Activated CD4-positive, alpha-beta T cell treated with anti-CD3 and anti-CD28 coated beads for 48 hours (primary cell): ENCODE measurements at regions not wholly inside any gene's neighbourhood (a gene's known extent, or its start where the extent isn't known, plus 50 kb on each side); places are given as distances from the start of the nearest gene placed in this dataset.
"Not testable (repeated sequence)": the region's sequence is repeated elsewhere in the genome, so short reads cannot be mapped to it uniquely, and the experiment has no call there.

Source experiments
- DNase-seq: peaks from one replicate; pipeline ENCODE4 v3.0.0-alpha.2; 2020

GRCh38 chr6:141874930-141875602, 257.7 kb upstream of the GJE1 start:
- DNase-seq: no peak

- not testable (repeated sequence) for DNase-seq
Observed at GRCh38 chr6:141869509-141869908, 263.2 kb upstream of the GJE1 start.

DNA sequence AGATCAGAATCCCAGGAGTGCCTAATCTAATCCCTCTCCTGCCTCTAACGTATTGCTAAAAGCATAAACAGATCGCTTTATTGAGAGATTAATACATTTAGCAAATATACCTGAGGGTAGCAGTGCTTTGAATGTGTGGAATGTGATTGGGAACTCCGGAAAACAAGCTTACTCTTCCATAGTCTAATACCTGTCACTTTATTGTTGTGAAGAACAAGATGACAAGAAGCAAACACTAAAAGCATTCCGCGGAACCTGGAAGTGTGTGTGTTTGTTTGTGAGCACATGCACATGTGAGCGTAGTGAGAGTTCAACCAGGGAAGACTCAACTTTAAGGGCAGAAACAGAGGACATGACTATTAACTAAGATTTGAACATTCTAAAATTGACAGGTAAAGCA, 265.0 kb upstream of the GJE1 start:
- DNase-seq: no peak

GRCh38 chr6:141866731-141867497, 265.8 kb upstream of the GJE1 start:
- no peak for DNase-seq

DNA sequence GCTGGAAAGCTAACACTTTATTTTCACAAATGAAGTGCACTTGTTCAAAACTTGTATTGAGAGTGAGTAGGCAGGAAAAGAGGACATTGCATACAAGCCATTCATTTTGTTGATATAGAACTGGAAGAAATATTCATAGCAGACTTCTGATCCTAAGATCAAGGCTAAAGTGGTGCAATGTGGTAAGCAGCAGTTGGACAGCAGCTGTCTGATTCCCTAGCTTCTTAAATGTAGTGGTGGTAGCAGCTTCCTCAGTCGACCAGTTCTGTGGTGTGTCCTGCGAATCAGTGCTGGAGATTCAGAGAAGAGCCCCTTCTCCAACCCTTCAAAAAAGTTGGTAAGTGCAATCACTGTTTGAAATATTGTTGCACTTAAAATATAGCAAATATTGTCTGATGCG, 281.7 kb upstream of the GJE1 start:
- DNase-seq: no peak

DNA sequence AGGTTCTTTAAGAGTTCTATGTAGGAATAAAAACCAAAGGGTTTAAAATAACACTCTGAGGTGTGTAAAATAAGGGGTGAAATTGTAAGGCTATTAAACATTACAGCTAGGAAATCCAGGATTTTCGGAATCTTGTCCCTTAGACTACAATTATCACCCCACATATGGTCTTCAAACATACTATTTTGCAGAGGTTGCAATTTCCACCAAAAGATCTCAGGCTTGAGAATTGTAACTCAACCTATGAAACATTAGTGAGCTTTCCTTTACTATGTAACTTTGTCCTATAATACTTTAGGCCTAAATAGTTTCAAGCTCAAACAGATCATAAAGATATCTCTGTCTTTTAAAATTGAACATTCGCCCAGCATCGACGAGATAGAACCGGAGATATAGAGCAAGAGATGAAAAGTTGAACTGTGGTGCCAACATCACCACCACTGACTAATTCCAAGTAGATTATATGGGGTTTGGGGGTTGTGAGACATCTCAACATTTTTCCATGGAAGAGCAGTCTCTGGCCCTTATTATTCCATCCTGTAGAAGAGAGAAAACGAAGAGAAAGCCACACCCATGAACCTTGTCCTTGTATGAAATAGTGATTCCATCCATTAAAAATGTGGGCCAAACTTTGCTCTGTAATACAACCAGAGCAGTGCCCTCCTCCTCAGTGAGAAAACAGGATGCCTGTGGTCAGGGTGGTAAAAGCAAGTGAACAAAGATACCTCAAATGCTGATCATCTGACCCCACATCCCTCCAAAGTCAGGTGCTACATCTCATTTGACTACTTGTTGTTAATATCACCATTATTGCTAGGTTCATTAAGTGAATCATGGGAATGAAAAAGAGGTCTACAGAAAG, 284.5 kb upstream of the GJE1 start:
- no peak for DNase-seq

GRCh38 chr6:141846639-141847038, 286.1 kb upstream of the GJE1 start:
- no peak for DNase-seq

DNA sequence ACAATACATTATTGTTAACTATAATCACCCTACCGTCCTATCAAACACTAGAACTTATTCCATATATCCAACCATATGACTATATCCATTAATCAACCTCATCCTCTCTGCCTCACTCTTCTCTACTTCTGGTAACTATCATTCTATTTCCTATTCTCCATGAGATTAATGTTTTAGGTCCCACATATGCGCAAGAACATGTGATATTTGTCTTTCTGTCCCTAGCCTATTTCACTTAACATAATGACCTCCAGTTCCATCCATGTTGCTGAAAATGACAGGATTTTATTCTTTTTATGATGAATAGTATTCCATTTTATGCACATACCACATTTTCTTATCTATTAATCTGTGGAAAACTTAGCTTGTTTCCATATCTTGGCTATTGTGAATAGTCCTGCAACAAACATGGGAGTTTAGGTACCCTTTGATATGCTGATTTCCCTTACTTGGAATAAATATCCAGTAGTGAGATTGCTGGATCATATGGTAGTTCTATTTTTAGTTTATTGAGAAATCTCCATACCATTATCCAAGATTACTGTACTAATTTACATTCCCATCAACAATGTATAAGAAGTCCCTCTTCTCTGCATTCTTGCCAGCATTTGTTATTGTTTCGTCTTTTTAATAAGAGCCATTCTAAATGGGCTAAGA, 289.4 kb upstream of the GJE1 start:
- DNase-seq: no peak

GRCh38 chr6:141833001-141833655, 299.6 kb upstream of the GJE1 start:
- no peak for DNase-seq

DNA sequence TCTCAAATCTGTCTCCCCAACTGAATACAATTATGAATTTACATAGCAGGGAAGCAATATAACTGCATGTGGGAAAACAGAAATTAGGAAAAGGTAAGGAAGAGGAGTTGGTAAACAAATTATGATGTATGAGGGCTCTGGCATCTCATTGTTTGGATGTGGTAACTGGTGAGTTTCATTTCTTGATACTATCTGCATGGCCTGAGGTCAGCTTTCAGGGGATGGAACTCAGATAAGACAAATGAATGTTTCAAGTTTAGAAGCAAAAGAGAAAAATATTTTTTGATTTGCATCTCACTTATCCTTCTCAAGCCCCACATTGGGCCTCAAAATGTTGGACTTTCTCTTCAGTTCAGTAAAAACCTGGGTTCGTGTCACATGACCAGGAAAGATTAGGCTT, 302.2 kb upstream of the GJE1 start:
- no peak for DNase-seq

DNA sequence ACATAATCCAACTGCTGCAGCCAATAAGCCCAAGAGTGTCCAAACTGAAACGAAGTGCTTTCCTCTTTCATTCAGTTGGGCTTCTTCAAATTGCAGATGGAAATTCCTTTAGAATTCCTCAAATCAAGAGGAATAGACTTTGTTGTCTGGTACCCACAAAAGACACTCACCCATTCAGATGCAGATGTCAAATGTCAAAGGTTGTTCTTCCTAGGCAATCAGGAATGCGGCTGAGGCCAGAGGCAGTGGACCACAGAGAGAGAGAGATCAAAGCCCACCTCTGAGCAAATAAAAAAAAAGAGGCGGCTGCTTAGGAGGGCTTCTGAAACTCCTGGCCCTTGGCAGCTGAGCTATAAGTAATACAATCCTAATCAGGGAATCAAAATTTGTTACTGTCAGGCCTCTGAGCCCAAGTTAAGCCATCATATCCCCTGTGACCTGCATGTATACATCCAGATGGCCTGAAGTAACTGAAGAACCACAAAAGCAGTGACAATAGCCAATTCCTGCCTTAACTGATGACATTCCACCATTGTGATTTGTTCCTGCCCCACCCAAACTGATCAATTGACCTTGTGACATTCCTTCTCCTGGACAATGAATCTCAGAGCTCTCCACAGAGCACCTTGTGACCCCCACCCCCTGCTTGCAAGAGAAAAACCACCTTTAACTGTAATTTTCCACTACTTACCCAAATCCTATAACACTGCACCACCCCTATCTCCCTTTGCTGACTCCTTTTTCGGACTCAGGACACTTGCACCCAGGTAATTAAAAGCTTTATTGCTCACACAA, 303.0 kb upstream of the GJE1 start:
- no peak for DNase-seq

DNA sequence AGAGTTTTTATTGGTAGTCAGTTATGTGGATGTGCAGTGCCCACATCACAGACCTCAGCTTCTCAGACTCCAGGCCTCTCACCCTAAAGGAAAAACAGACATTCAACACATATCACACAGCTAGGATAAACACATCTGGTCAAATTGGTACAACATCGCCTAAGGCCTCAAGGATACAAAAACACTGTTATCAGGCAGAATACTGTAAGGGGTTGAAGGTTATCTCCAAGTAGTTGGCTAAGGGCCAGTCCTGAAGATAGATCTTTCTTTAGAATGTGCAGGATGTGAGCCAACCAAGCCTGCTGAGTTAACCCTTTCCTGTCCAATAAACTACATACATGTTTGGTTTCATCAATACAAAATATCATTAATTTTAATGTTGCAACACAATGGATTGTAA, 308.4 kb upstream of the GJE1 start:
- no peak for DNase-seq

DNA sequence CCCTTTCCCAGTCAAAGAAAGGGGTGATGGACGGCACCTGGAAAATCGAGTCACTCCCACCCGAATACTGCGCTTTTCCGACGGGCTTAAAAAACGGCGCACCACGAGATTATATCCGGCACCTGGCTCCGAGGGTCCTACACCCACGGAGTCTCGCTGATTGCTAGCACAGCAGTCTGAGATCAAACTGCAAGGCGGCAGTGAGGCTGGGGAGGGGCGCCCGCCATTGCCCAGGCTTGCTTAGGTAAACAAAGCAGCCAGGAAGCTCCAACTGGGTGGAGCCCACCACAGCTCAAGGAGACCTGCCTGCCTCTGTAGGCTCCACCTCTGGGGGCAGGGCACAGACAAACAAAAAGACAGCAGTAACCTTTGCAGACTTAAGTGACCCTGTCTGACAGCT, 317.7 kb upstream of the GJE1 start:
- DNase-seq: not testable (repeated sequence)

GRCh38 chr6:141809901-141810300, 322.8 kb upstream of the GJE1 start:
- no peak for DNase-seq

DNA sequence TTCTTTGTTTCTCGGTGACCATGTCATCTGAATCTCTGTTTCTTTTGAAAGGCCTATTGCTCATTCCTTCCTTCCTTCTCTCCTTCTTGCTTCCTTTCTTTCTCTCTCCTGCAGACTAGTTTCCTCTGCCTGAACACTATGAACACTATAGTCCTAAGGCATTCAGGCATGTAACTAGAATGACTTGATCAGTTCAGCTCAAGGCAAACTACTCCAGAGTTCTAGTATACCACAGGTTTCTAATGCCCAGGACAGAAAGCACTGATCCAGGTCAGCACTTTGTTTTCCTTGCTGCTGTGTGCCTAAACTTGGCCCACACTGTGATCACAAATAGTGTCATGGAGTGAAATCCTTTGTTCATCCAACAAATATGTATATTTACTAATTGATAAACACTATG, 324.1 kb upstream of the GJE1 start:
- no peak for DNase-seq

DNA sequence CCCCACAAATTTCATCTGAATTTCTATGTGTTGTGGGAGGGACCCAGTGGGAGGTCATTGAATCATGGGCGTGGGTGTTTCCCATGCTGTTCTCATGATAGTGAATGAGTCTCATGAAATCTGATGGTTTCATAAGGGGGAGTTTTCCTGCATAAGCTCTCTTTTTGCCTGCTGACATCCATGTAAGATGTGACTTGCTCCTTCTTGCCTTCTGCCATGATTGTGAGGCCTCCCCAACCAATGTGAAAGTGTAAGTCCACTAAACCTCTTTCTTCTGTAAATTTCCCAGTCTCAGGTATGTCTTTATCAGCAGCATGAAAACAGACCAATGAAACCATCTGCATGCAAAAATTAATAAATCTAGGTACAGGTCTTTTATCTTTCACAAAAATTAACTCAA, 331.8 kb upstream of the GJE1 start:
- not testable (repeated sequence) for DNase-seq

- DNase-seq: no peak
Observed at GRCh38 chr6:141790921-141791320, 341.8 kb upstream of the GJE1 start.

DNA sequence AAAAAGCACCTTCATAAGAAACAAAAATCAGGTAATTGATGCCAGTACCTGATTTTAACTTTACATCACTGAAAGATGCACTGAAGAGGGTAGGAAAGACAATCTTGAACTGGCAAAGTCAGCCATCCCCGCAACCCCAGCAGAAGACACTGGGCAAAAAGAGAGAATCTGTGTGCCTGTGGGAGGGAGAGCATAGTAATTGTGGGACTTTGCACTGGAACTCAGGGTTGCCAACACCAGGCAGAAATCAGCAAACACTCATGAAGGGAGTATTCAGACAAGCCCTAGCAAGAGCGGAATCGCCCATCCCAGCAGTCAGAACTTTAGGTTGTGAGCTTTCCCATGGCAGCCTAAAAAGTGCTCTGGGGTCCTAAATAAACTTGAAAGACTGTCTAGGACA, 344.6 kb upstream of the GJE1 start:
- no peak for DNase-seq

DNA sequence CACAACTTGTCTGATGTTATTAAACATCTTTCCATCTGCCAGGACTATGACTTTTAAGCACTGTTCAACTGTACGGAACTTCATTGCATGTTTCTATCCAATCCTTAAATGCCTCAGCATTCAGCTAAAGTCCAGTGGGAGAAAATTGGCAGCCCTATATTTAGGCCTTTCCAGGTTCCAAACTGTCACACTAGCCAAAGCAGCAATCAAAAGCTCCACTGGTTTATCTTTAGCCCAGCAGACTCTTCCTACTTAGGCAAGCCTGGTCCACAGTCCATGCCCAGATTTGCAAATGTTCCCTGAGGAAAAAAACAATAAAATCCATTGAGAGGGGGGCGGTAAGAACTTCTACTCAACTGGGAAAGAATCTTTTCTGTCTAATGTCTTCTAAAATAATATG, 349.1 kb upstream of the GJE1 start:
- no peak for DNase-seq

DNA sequence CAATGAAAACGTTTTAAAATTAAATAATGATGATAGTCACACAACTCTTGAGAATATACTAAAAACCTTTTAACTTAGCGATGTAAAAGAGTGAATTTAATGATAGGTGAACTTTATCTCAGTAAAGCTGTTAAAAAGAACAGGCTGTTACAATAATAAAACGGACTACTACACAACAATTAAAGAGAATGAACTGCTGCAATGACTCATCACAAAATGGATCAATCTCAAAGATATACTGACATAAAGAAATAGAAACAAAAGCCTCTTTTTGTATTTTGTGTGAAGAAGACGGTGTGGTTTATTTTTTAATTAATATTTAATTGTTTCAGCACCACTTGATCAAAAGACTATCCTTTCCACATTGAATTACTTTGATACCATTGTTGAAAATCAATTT, 352.4 kb upstream of the GJE1 start:
- no peak for DNase-seq

GRCh38 chr6:141764388-141764787, 368.3 kb upstream of the GJE1 start:
- DNase-seq: no peak

DNA sequence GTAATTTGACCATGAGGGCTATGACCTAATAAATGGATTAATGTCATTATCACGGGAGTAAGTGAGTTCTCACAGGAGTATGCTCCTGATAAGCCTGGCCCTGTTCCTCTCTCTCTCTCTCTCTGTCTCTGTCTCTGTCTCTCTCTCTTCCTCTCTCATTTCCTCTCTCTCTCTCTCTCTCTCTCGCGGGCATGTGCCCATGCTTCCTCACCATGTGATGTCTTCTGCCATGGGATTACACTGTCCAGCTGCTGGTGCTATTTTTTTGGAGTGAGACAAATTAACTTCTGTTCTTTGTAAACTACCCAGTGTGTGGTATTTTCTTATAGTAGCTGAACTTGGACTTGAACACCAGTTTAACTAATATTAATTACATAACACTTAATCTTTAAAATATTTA, 374.3 kb upstream of the GJE1 start:
- no peak for DNase-seq
